LNCaP clone FGC (cell line): ENCODE measurements at regions not wholly inside any gene's neighbourhood (a gene's known extent, or its start where the extent isn't known, plus 50 kb on each side); places are given as distances from the start of the nearest gene placed in this dataset.

Experiments
- DNase-seq: peaks from one replicate; pipeline ENCODE4 v3.0.0-alpha.2; 2011; ENCODE audit warnings: low read depth
- H3K4me3 ChIP-seq: 2 replicates; pipeline ENCODE4 v1.5.1; 2011; ENCODE audit warnings: mild to moderate bottlenecking, low read depth, low read length, control low read depth
- TF ChIP-seq, protein P1 (sequence below): IDR thresholded peaks from 2 replicates; pipeline ENCODE4 v1.5.1; 2012; ENCODE audit warnings: mild to moderate bottlenecking; ENCODE audit not compliant: control insufficient read depth, insufficient read depth; ENCODE audit errors: extremely low read depth

DNA sequence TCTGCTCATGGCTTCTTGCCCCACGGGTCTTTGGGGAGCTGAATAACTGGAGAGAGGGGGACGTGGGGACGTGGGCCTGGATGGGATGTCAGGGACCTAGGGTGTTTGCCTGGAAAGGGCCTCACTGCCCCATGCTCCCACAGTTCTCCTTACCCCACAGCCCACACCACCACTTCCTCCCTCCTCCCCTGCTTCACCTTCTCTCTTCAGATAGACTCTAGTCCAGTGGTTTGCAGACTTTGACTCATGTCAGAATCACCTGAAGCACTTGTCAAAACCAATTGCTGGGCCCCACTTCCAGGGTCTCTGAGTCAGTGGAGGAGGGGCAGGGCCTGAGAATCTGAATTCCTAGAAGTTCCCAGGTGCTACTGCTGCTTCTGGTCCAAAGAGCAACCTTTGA, 327.4 kb downstream of the RPS24 start:
- no peak overlapping the region for H3K4me3 ChIP-seq
- TF ChIP-seq, protein P1, sequence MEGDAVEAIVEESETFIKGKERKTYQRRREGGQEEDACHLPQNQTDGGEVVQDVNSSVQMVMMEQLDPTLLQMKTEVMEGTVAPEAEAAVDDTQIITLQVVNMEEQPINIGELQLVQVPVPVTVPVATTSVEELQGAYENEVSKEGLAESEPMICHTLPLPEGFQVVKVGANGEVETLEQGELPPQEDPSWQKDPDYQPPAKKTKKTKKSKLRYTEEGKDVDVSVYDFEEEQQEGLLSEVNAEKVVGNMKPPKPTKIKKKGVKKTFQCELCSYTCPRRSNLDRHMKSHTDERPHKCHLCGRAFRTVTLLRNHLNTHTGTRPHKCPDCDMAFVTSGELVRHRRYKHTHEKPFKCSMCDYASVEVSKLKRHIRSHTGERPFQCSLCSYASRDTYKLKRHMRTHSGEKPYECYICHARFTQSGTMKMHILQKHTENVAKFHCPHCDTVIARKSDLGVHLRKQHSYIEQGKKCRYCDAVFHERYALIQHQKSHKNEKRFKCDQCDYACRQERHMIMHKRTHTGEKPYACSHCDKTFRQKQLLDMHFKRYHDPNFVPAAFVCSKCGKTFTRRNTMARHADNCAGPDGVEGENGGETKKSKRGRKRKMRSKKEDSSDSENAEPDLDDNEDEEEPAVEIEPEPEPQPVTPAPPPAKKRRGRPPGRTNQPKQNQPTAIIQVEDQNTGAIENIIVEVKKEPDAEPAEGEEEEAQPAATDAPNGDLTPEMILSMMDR, result no peak
- no peak for DNase-seq

DNA sequence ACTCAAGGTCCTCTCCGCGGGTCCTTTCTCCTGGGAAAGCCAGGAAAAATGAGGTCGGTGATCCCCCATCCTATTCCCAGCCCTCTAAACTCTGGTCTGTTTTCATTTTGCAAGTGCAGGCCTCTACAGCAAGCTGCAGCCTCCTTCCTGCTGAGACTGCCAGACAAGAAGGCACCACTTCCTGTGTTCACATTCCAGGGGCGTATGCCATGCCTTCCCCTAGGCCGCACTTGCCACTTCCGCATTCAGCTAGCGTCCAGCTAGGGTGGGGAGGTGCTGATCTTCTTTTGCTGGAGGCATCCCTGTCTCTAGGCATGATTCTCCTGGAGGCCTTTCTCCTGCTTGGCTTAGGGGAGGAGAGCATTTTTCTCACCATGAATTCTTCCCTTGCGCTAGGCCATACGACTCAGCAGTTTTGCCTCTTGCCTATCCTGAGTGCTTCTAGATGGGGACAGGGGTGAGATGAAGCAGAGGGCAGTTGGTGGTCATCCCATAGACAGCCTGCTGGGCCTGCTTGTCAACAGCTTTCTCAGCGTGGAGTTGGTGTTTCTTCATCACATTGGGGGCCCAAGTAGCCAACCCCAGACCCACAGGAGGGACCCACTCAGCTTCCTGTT, 328.9 kb downstream of the RPS24 start:
- no peak for DNase-seq
- TF ChIP-seq, protein P1, result no peak
- H3K4me3 ChIP-seq, result no peak overlapping the region

DNA sequence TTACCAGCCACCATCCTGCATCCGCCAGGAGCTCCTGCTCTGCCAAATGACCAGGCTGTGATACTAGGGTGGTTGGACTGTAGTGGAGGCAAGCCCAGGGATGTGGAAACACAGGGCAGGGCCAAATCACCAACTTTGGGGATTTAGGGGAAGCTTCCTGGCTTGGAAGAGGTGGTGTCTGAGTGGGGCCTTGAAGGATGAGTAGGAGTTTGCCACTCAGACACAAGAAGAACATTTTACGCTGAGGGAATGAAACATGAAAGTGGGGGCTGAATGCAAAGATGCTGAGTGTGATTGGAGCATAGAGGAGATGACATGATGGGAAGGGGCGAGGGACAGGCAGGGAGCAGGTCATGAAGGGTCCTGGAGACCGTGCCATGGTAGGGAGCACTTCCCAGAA, 329.5 kb downstream of the RPS24 start:
- TF ChIP-seq, protein P1, result no peak
- H3K4me3 ChIP-seq, result no peak overlapping the region
- DNase-seq, result no peak

DNA sequence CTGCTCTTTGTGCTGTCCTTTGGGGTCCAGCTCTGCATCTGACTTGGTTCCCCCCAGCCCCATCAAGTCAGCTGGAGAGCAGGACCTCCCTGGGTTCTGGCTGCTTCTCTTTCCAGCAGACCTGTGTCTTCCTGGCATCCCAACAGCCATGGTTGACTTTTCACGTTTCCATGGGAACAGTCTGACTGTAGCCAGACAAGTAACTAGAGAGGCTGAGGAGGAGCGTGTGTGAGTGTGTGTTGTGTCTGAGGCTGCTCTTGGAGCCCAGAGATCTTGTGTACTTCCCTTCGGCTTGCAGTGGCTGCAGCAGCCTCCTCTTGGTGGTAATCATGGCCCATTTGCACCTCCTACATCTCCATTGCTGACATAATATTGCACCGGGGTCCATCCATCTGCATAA, 332.0 kb downstream of the RPS24 start:
- TF ChIP-seq, protein P1, result no peak
- DNase-seq, result no peak
- no peak overlapping the region for H3K4me3 ChIP-seq

DNA sequence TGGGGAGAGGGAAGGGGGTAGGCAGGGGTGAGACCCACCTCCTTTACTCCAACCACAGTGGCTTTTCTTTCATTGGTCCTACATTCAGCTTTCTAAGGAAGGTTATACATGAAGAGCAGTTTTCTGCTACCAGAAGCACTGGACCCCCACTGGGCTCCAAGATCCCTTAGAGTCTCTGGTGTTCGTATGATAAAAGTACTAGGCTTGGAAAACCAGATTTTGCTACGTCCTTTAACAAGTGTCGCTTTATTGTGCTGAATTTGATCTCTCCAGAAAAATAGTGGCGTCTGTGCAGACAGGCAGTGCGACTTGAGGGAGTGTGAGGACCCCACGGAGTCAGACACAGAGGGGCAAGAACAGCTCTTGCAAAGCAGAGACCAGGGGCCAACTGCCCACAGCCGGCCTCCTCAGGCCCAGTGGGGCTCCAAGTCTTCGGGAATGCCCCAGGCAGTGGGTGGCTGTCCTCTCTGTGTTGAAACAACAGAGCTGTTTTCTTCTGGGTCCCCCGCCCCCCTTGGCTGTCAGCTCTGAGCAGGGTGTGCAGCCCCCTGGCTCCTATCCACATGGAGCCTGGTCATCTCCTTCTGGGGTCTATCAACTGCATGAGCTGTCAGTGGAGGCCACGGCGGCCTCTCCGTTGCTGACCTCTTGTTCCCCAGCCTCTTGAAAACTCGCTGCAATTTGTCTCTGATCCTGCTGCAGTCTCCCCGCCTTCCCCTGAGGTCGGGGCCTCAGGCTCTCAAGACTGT, 333.2 kb downstream of the RPS24 start:
- H3K4me3 ChIP-seq, result no peak overlapping the region
- no peak for DNase-seq
- TF ChIP-seq, protein P1, result no peak

DNA sequence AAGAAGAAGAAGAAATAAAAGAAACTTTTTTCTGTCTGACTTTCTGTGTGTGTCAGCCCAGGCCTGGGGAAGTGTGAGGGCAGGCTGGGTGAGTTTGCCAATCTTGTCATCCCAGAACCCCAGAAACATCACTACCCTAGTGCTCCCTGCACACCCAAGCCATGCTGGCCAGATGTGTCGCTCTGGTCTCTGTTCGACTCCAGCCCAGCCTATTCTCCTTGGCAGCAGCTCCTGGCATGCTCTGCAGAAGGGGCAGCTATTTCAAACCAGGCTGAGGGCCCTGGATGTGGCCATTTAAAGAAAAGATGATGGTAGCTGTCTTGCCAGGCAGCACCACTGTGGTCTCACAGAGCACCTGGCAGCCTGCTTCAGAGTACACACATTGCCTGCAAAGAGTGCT, 334.1 kb downstream of the RPS24 start:
- no peak for DNase-seq
- H3K4me3 ChIP-seq, result no peak overlapping the region
- TF ChIP-seq, protein P1, result no peak
